COLO668 (cell line): ENCODE measurements at regions not wholly inside any gene's neighbourhood (a gene's known extent, or its start where the extent isn't known, plus 50 kb on each side); places are given as distances from the start of the nearest gene placed in this dataset.

ENCODE experiments used
- DNase-seq: peaks from one replicate; lab custom pipeline; 2025; ENCODE audit not compliant: unreplicated experiment; lab: John Stamatoyannopoulos, UW

- no peak for DNase-seq
These were observed 82.3 kb upstream of the KCNG1 start for GRCh38 chr20:51104960-51105920.

- DNase-seq: no peak
These were observed 77.7 kb upstream of the KCNG1 start for GRCh38 chr20:51100617-51101016.

GRCh38 chr20:51098284-51098810 is 75.4 kb upstream of the KCNG1 start:
- DNase-seq: no peak

- no peak for DNase-seq
These were observed 74.6 kb upstream of the KCNG1 start for GRCh38 chr20:51097351-51098120.

DNA sequence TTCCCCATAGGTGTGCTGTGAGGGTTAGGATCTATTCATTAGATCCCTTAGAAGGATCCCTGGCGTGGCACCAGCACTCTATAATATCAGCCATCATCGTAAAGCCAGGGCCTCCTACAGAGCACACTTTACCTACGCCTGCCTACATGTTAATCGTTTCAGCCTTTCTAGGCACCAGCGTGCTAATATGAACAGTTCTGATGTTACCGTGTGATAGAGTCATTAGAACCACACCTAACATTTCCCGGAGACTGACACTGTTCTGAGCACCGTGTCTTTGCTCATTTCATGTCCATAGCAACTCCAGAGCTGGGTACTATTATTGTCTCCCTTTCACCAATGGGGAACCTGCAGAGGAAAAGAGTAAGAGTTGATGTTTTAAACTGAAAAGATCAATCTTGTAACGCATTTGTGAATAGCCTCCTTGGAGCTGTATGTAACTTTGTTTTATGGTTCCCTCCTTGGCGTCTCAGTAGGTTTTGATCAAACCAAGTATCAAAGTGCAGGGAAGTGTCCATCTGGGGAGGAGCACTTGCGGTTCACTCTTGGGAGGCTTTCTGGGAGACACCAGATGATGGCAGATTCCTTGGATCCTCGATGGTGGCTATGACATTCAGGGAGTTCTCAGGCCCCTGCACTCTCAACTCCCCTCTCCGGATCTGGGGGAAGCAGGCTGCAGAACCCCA is 73.8 kb upstream of the KCNG1 start:
- no peak for DNase-seq

GRCh38 chr20:51095633-51096521 is 73.0 kb upstream of the KCNG1 start:
- DNase-seq: no peak

- no peak for DNase-seq
These were observed 71.3 kb upstream of the KCNG1 start for GRCh38 chr20:51094221-51094620.

DNA sequence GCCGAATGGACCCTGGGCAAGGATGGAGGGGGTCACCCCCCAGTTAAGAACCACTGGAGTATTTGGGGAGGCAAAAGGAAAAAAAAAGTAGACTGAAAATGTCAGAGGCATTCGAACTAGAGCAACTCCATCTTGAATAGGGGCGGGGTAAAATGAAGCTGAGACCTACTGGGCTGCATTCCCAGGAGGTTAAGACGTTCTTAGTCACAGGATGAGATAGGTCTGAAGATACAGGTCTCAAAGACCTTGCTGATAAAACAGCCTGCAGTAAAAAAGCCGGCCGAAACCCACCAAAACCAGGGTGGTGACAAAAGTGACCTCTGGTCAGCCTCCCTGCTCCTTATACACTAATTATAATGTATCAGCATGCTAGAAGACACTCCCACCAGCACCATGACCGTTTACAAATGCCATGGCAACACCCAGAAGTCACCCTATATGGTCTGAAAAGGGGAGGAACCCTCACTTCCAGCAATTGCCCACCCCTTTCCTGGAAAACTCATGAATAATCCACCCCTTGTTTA is 70.4 kb upstream of the KCNG1 start:
- no peak for DNase-seq

DNA sequence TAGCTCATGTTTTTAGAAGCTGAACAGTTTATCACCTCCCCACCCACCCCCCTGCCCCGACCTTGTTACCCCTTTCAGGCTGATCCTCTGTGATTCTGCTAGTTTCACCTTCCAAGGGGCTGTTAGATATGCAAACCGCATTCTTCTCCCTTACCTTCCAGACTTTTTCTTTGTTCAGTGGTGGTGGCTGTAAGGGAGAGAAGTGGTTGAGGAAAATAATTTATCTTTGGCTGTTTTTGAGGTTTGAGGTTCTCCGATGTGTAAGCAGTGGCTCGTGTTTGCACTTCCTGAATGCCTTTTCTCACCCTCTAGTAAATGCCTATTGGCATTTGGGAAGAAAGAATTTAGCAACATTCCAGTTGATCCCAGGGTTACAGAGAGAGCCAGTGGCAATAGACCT is 69.4 kb upstream of the KCNG1 start:
- no peak for DNase-seq

DNA sequence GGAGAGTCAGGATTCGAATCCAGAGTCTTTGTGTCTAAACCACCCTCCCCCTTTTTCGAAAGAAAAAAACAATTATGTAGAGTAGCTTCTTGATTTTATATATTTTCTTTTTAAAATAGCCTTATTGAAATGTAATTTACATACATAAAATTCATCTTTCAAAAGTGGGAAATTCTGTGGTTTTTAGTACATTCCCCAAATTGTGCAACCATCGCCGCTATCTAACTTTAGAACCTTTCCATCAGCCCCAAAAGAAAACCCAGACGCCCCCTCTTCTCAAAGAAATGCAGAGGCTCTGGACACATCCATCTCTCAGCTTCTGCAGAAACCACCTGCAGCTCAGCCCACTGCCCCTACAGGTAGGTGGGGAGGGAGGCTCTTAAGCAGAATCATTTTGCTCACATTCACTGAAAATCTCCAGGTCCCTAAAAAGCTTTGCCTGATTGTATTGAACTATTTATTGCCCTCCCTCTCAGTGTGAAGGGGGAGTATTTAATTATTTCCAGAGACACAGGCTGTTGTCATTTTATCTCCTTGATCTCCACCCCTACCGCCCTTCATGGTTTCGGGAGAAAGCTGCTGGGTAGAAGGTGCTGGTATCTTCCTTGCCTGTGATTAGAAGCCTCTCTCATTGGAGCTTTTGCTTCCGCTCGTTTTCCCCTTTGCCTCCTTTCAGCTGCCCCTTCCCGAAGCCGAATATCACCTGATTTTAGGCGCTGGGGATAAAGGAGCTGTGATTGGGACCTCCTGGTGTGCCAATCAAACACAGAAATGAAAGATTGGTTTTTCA is 68.7 kb upstream of the KCNG1 start:
- no peak for DNase-seq

GRCh38 chr20:51089840-51090239 is 66.9 kb upstream of the KCNG1 start:
- DNase-seq: no peak

GRCh38 chr20:51089272-51089781 is 66.4 kb upstream of the KCNG1 start:
- DNase-seq: no peak

DNA sequence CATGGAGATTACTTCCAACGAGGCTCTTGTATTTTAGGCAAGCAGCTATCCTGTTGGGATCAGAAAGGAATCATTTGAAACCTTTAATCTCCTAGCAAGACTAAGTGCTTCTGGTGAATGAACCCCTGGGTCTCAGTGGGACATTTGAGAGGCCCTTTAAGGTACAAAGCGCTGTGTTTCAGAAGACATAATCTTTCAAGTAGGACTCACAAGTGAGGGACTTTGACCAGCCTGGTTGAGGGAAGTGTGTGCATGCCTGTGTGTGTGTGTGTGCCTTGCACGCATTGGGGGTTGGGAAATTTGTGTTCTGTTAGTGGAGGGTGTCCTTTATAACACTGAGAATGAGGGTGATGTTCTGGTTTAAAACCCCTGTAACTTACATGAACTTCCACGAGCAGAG is 64.4 kb upstream of the KCNG1 start:
- no peak for DNase-seq

DNA sequence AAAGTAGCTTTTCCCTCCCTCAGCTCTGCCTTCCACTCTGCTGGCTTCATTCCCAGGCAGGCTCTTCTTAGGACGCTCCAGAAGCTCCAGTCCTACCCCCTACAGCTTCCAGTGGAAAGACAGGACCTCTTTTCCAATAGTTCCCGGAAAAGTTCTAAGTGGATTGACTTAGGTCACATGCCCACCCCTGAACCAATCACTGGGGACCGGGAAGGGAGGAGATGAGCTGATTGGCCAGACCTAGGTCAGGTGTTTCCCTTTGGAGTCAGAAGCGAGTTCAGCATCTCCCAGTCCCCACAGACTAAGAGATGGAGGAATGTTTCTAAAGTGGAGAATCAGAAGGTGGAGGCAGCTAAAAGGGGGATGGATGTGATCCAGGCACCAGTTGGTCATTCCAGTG is 62.9 kb upstream of the KCNG1 start:
- DNase-seq: no peak

- no peak for DNase-seq
These were observed 61.9 kb upstream of the KCNG1 start for GRCh38 chr20:51084593-51085377.

DNA sequence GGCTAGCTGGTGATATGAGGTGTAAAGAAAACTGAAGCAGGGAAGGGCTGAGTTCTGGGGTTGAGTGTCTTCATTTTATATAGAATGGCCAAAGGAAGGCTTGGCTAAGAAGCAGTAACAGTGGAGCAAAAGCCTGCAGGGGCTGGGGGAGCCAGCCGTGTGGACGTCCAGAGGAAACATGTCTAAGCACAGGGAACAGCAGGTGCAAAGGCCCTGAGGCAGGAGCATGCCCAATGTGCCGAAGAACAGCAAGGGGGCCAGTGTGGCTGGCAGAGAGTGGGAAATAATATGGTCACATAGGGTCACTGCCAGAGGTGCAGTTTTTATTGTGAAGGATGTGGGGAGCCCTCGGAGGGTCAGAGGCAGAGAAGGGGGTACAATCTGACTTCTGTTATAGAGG is 60.5 kb upstream of the KCNG1 start:
- no peak for DNase-seq

GRCh38 chr20:51082988-51083387 is 60.1 kb upstream of the KCNG1 start:
- DNase-seq: no peak

- DNase-seq: no peak
These were observed 57.6 kb upstream of the KCNG1 start for GRCh38 chr20:51080516-51080915.
